T-helper 1 cell (primary cell): ENCODE measurements at regions not wholly inside any gene's neighbourhood (a gene's known extent, or its start where the extent isn't known, plus 50 kb on each side); places are given as distances from the start of the nearest gene placed in this dataset.
"Not testable (repeated sequence)": the region's sequence is repeated elsewhere in the genome, so short reads cannot be mapped to it uniquely, and the experiment has no call there.

Source experiments
- DNase-seq, 5 donors: peaks; one replicate each; pipeline ENCODE4 v3.0.0-alpha.2; 2012 to 2020

DNA sequence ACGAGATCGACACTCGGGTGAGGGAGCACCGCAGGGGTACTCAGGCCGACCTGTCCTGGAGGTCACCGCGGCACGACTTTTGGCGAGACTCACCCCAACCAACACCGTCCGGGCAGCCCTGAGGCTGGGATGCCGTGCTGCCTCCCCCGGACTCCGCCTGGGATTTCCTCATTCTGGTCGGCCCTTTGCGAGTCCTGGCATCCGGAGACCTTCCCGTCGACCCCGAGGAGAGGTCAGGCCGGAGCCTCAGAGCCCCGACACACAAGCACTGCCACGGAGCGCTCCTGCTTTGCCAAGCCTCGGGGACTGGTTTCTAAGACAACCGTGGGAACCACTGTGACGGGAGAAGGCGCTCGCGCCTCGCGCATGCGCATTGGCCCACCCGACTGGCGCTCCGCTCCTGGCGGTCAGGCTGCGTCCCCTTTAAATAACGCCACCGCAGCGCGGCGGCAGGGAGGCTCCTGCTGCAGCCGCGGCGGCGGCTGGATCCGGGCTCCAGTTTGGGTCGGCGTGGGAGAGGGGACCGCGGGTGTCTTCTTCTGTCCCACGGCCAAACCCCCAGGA is 166.4 kb upstream of the ZNF337 start:
- DNase-seq: peak; percentile 67 to 84 (median 74)

DNA sequence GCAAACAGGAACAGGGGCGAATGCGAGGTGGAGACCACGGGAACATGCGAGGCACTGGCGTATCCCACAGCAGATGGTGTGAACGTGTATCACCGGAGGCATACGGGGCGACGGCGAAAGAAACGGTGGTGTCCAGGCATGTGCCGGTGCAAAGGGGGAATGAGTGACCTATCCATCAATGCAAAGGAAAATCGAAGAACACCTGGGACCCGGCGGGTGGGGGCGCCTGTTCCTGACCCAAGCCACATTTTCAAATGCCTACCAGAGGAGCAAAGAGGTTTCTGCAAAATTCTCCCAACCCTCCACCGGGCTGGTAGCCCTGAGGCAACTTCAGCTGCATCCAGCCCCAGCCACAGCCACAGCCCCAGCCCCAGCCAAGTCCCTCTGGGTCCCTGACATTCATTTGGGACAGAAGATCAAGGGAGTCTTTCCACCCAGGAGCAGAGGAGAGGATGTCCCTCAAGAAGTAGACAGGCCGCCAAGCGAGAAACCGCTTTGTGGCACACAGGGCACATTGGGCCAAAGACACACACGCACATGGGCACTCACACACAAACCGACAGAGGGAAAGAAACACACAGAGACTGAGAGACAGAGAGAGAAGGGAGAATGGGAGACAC is 164.0 kb upstream of the ZNF337 start:
- DNase-seq: no peak

DNA sequence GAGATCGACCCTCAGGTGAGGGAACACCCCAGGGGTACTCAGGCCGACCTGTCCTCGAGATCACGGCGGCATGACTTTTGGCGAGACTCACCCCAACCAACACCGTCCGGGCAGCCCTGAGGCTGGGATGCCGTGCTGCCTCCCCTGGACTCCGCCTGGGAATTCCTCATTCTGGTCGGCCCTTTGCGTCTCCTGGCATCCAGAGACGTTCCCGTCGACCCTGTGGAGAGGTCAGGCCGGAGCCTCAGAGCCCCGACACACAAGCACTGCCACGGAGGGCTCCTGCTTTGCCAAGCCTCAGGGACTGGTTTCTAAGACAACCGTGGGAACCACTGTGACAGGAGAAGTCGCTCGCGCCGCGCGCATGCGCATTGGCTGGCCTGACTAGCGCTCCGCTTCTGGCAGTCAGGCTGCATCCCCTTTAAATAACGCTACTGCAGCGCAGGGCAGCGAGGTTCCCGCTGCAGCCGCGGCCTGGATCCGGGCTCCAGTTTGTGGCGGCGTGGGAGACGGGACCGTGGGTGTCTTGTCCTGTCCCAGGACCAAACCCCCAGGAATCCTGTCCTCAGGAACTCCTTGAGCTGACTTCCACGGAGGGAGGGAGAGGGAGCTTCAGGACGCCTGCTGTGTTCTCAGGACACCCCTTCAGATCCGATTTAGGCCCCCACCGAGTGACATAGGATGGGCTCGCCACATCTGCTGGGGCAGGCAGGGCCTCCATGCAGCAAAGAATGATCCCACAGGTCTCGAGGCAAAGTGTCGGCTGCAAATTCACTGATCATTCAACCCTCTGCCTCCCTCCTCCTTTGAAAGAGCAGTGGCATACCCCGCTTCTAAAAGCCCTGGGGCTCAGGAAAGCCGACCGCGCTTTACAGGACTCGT is 163.2 kb upstream of the ZNF337 start:
- DNase-seq: peak; percentile 62 to 79 (median 64)

DNA sequence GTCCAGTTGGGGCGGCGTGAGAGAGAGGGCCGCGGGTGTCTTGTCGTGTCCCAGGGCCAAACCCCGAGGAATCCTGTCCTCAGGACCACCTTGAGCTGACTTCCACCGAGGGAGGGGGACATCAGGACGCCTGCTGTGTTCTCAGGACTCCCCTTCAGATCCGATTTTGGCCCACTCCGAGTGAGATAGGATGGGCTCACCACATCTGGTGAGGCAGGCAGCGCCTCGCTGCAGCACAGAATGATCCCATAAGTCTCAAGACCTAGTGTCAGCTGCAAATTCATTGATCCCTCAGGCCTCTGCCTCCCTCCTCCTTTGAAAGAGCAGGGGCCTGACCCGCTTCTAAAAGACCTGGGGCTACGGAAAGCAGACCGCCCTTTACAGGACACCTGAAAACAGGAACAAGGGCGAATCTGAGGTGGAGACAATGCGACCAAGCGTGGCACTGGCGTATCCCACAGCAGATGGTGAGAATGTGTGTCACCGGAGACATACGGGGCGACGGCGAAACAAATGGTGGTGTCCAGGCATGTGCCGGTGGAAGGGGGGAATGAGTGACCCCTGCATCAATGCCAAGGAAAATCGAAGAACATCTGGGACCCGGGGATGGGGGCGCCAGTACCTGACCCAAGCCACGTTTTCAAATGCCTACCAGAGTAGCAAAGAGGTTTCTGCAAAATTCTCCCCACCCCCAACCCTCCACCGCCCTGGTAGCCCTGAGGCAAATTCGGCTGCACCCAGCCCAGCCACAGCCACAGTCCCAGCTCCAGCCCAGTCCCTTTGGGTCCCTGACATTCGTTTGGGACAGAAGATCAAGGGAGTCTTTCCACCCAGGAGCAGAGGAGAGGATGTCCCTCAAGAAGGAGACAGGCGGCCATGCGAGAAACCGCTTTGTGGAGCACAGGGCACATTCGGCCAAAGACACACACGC is 162.1 kb upstream of the ZNF337 start:
- no peak for DNase-seq

DNA sequence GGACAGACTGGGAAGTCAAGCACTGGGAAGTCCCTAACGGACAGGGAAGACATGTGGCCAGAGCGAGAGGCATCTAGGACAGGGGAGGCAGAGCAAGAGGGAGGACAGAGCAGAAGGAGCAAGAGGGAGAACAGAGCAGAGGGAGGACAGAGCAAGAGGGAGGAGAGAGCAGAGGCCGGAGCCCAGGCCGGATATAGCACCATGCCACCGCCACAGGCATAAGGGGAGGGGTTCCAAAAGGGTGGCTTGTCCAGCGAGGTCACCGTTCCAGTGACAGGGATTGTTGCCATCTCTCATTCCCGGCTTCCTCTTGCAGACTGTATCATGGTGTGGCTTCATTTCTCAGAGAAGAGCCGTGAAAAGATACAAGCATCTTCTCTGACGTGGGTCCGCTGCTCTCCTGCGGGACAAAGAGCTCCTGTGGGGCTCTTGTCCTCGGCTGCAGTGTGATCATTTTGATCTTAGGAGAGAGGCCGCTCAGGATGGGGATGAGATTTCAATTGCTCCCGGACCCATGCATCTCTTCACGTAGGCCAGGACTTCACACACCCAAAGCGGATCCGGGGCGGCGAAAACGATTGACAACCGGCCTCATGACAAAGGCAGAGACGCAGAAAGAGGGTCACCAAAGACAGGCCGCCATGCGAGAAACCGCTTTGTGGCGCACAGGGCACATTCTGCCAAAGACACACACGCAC is 160.6 kb upstream of the ZNF337 start:
- peak in 1 of 5 donors; percentile 4 for DNase-seq

DNA sequence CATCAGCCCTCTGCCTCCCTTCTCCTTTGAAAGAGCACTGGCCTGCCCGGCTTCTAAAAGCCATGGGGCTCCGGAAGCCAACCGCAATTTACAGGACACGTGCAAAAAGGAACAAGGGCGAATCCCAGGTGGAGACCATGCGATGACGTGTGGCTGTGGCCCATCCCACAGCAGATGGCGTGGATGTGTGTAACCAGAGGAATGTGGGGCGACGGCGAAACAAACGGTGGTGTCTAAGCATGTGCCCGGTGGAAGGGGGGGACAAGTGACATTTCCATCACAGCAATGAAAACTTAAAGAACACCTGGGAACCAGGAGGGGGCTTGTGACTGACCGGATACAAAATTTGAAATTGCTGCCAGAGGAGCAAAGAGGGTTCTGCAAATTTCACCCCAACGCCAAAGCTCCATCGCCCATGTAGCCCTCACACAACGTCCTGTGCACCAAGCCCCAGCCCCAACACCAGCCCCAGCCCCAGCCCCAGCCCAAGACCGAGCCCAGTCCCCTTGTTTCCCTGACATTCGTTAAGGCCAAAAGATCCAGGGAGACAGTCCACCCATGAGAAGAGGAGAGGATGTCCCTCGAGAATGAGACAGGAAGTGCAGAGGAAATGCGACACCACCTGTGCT is 159.7 kb upstream of the ZNF337 start:
- peak in 1 of 5 donors; percentile 5 for DNase-seq

DNA sequence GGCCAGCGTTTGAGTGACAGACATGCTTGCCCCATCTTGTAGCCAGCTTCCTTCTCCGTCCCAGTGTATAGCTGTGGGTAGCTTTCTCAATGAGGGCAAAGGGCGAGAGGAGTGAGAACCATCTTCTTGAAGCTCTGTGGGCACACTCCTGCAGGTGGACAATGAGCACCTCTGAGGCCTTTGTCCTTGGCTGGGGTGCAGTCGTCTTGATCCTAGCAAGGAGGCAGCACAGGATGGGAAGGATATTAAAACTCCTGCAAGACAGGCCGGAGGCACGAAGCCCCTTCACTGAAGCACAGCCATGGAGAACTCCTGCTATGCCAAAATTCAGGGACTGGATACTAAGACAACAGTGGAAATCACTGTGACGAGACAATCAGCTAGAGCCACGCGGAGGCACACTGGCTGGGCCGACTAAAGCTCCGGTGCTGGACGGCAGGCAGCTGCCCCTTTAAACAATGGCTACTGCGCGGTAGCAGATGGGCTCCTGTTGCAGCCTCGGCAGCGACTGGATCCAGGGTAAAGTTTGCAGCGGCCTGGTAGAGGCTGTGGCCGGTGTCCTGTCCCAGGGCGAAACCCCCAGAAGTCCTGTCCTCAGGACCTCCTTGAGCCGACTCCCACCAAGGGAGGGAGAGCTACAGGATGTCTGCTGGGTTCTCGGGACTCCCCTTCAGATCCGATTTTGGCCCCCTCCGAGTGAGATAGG is 159.0 kb upstream of the ZNF337 start:
- peak in 1 of 5 donors; percentile 7 for DNase-seq

DNA sequence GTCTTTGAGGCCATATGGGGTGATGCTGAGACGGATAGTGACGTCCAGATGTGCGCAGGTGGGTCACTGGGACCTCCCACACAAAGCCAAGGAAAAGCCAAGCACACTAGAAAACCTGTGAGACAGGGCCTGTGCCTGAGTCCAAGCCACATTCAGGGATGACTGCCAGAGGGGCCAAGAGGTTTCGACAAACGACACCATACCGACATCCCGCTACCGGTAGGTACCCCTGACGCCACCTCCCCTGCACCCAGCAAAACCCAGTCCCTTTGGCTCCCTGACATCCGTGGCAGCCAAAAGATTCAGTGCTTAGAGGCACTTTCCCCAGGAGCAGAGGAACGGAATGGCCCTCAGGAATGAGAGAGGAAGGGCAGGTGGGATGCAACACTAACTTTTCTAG is 158.0 kb upstream of the ZNF337 start:
- not testable (repeated sequence) for DNase-seq

DNA sequence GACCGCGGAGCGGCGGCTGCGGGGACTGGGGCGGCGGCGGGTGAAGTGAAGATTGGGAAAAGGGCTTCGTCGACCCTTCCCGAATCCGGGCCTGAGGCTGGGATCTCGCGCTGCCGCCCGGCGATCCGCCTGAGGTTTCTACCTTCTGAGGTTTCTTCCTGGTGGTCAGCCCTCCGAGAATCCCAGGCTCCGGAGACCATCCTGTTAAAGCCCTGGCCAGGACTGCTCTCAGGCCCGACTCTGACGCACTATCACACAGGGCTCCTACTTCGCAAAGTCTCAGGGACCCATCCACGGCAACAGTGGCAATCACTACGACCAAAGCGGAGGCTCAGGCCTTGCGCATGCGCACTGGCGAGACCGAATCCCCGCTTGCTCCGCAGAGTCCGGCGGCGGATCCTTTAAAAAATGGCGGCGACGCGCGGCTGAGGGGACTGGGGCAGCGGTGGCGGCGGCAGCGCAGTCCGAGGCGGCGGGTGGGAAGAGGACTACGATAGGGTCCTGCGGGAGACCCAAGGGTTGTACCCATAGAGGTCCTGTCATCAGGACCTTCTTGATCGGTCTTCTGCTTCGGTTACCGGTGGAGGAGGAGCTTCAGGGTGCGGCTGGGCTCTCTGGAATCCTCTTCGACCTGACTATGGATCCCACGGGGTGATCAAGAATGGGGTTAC is 157.2 kb upstream of the ZNF337 start:
- peak; percentile 56 to 86 (median 70) for DNase-seq

DNA sequence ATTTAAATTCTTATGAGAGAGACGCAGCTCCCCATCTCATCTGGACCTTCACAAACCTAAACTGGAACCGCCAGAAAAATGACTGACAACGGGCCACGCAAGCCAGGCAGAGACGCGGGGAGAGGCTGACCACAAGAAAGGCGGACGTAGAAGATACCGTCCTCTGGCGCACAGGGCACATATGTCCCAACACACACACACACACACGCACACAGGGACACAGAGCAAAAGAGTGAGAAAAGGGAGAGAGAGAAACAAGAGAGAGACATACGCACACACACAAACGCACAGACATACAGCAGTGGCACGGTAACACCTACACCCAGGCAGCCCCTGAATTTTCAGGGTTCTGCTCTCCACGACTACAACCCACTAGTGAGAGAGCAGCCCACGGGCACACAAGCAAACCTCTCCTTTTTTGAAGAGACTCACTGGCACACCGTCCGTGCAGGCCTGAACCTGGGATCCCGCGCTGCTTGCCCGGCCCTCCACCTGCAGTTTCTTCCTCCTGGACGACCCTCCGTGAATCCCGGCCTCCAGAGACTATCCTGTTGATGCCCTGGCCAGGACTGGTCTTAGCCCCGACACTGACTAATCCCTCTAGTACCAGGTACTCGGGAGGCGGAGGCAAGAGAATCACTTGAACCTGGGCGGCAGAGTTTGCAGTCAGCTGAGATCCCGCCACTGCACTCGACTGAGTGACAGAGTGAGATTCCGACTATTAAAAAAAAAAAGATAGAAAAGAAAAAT is 156.5 kb upstream of the ZNF337 start:
- DNase-seq: not testable (repeated sequence)

DNA sequence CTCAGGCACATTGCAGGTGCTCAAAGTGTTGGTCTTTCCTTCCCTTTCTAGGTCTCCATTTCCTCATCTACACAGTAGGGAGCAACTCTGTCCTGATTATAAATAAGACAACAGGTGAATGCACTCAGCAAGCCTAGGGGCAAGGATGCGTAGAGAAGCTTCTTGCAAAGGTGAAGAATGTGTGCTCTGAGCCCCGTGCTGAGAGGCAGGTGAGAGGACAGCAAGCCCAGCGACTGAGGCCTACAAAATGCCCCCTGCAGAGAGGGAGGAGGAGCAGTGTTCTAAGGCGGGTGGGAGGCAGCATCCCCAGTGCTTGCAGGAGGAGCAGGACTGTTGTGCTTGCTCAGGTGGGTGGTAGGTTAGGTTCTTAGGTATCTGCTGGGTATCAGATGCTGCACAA is 153.5 kb upstream of the ZNF337 start:
- DNase-seq: not testable (repeated sequence)

DNA sequence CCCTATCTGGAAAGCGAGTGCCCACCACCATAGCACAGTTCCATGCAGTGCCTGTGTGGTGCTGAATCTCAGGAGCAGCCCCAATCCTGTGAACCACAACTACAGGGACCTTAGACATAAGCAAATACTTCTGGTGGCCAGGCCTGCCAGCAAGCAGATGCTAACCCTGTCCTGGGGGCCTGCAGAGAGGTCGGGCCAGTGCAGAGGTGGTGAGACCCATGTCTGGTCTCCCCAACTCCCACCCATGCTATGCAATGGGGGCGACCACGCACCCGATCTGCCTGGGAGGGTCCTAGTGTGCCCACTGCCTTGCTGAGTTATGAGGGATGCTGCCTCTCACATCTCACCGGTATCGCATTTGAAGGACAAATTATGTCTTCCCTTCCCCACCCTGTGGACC is 151.6 kb upstream of the ZNF337 start:
- no peak for DNase-seq

DNA sequence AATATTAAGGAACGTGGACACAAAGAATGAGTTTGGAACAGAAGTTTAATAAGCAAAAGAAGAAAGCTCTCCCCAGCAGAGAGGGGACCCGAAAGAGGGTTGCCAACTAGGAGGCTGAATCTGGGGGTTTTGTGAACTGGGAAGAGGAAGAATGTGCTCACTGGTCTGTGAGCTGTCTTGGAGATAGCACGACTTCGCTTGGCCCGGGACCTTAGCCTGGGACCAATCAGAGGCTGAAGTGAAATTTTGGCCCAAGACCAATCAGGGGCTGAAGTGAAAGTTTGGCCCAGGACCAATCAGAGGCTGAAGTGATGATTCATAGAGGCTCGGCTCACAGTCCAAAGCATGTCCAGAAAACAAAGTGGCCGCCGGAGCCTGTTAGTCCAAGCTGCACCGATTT is 148.0 kb upstream of the ZNF337 start:
- not testable (repeated sequence) for DNase-seq

DNA sequence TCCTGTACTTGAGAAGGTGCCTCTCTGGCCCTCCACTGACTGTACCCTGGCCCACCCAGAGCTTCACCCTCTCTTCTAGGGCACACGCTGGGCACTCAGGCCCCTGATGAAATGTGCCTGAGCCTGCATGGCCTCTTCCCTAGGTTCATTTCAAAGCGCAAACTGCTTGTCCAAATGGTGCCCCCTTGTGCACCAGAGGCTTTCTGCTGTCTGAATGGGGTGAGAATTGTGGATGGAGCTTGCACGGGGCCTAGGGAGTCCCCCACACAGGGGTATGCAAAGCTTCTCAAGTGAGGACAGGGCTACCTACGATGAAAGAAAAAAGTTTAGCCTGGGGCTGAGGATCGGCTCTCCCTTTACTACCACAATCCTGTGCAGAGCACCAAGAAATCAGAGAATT is 116.9 kb upstream of the ZNF337 start:
- DNase-seq: not testable (repeated sequence)

DNA sequence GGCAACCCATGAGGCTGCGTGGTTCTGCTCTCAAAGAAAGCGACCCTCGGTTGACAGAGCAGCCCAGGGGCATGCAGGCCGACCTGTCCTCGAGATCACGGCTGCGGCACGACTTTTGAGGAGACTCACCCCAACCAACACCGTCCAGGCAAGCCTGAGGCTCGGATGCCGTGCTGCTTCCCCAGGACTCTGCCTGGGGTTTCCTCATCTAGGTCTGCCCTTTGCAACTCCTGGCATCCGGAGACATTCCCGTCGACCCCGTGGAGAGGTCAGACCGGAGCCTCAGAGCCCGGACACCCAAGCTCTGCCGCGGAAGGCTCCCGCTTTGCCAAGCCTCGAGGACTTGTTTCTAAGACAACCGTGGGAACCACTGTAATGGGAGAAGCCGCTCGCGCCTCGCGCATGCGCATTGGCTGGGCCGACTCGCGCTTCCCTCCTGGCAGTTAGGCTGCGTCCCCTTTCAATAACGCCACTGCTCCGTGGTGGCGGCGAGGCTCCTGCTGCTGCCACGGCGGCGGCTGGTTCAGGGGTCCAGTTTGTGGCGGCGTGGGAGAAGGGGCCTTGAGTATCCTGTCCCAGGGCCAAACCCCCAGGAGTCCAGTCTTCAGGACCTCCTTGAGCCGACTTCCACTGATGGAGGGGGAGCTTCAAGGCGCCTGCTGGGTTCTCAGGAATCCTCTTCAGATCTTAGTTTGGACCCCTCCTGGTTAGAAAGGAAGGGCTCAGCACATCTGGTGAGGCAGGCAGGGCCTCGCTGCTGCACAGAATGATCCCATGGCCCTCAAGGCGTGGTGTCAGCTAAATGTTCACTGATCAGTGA is 101.7 kb upstream of the ZNF337 start:
- not testable (repeated sequence) for DNase-seq

DNA sequence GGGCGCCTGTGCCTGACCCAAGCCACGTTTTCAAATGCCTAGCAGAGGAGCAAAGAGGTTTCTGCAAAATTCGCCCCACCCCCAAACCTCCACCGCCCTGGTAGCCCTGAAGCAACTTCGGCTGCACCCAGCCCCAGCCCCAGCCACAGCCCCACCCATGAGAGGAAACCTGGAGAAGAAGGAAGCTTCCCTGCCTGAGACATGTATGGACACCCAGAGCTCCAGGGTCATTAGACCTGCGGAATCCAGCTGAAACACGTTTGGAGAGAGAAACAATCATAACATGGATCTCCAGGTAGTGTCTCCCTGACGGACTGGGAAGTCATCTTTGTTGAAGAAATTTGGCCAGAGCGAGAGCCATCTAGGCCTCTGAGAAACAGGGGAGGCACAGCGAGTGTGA is 100.4 kb upstream of the ZNF337 start:
- DNase-seq: not testable (repeated sequence)

DNA sequence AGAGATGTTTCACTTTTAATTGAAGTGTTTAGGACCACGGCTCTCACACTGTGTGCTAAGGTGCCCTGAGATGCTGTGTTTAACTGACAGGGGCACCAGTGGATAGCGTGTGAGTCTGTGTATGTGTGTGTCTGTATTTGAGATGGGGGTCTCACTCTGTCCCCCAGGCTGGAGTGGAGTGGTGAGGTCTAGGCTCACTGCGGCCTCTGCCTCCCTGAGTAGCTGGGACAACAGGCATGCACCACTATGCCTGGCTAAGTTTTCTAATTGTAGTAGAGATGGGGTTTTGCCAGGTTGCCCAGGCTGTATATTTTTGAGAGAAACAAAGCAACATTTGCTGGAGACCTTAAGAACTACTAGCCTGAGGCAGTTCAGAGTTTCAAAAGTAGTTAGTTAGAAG is 80.6 kb upstream of the ZNF337 start:
- not testable (repeated sequence) for DNase-seq

DNA sequence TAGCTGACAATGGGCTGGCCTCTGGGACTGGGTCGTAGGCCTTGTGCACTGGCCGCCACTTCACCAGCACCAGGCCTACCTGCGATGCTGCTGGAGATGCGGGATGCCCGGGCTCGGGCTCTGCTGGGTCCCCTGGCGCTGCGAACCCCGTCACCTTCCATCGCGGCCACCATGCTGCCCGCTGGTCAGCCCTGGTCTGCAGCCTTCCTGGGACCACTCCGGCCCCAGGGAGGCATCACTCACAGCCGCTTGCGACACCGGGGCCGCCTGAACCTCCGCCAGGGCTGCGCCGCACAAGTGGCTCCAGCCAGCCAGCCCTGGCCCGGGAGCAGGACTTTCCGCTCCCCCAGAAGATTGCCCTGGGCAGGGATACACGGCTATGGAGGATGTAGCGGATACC is 78.1 kb upstream of the ZNF337 start:
- DNase-seq: not testable (repeated sequence)

DNA sequence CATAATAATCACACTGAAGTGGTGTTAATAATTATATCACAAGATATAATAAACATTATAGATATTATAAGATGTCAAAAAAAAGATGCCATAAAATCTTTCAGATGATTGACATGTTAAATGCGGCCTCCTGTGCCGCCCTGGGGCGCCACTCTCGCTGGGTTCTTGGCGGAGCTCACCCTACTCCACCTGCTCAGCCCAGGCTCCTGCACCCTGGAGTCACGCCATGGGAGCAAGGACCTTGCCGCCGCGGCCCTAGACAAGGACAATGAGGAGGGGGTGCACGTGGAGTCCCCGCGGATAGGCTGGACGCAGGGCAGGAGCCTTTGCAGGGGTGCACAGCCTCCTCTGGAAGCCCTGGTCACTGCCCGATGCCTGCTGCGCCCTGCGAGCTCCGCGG is 77.5 kb upstream of the ZNF337 start:
- not testable (repeated sequence) for DNase-seq
